ENCODE measurements at regions not wholly inside any gene's neighbourhood (a gene's known extent, or its start where the extent isn't known, plus 50 kb on each side); places are given as distances from the start of the nearest gene placed in this dataset.

DNA sequence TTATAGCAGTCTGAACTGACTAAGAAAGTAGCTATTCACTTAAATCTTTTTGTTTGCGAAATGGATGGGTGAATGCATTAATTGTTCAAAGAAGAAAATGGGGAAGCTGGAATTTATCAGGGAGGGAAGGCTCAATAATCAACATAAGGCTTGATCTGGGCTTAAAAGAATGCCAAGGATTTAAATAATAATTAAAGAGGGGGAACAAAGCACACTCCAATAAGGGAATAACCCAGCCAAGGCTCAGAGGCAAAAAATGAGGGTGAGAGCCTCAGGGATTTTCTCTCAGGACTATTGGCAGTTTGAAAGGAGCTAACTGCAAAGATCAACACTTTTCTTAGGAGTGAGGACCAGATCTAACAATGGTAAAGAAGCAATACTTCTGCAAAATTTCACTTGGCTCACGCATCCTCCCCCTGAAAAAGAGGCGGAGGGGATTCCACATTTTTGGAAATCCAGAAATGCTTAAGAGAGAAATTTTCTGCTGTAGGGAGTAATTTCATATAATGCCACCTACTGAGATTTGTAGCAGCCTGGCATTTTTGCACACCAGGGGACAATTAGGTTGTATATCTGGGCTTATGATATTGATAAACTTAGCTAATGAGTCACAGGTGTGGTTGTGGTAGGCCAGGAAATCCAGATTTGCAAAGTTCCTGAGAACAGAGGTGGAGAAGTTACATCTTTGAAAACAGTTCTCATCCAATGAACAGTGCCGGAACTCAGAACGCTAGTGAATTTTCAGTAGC, 405.1 kb downstream of the TUSC7 start:
- no peak overlapping the region for H3K27ac ChIP-seq (ENCODE audit: extremely low read depth, low read depth, low read length)
- no peaks in the 10 kb centered on the region for H3K79me2 ChIP-seq (ENCODE audit: control insufficient read depth, insufficient read depth, low read length)
- ChIA-PET POLR2A (no interaction called here), CTCF (ENCODE audit: low intra/inter-chr PET ratio) (no interaction called here)
- H3K4me2 ChIP-seq (ENCODE audit: insufficient read depth, low read length), result no peak overlapping the region
- H4K20me1 ChIP-seq (replicated peaks; ENCODE audit: control insufficient read depth, insufficient read depth, low read length), result no peaks in the 10 kb centered on the region
- H3K4me3 ChIP-seq, result no peak overlapping the region
- no peak overlapping the region for H3K9ac ChIP-seq (ENCODE audit: insufficient read depth in 1 of 2, low read depth in 2 of 2, low read length in 2 of 2)
- H3K9me3 ChIP-seq (replicated peaks; ENCODE audit: control insufficient read depth, insufficient read depth, low read depth, low read length), result no peaks in the 10 kb centered on the region
- in situ Hi-C loops (cut with MboI), result no loop called here
- no peaks in the 10 kb centered on the region for H3K4me1 ChIP-seq (replicated peaks in 1 of 2; ENCODE audit: control insufficient read depth in 2 of 2, insufficient read depth in 2 of 2, low read length in 2 of 2)
- H2AFZ ChIP-seq (ENCODE audit: low read depth, low read length), result no peak overlapping the region
- H3K36me3 ChIP-seq (ENCODE audit: control insufficient read depth, insufficient read depth, low read length), result no peaks in the 10 kb centered on the region
- intact Hi-C loops (cut with micrococcal nuclease), result no loop called here
- no peaks in the 10 kb centered on the region for H3K27me3 ChIP-seq (ENCODE audit: control insufficient read depth in 2 of 2, insufficient read depth in 2 of 2, low read length in 2 of 2)
- FAIRE-seq (no peak), DNase-seq (ENCODE audit: extremely low read depth in 1 of 4, low spot score in 3 of 4) (no peak), ATAC-seq (no peak)
- 0% methylated on average over 5 of the region's 5 CpGs for WGBS (ENCODE audit: insufficient coverage, low coverage, missing lambda C conversion rate)
- H3K9me1 ChIP-seq (ENCODE audit: control insufficient read depth, insufficient read depth, low read length), result no peaks in the 10 kb centered on the region
- no TSS peak for BruUV-seq (replicated peaks)
- no peak for TF ChIP-seq CCAR2 (IDR thresholded peaks at IDR 0.05; ENCODE audit: low read depth, low read length)
- TF ChIP-seq KLF10 (CRISPR knock-in tag; IDR thresholded peaks at IDR 0.05), result no peak
- no peak for TF ChIP-seq CC2D1A (IDR thresholded peaks at IDR 0.05)
- no peak for TF ChIP-seq NR4A1 (CRISPR knock-in tag; IDR thresholded peaks at IDR 0.05)
- TF ChIP-seq NR4A1 (tag; IDR thresholded peaks at IDR 0.05), result no peak
- TF ChIP-seq KAT2B (IDR thresholded peaks at IDR 0.05; ENCODE audit: low read depth, low read length), result no peak
- TF ChIP-seq DACH1 (IDR thresholded peaks at IDR 0.05; ENCODE audit: partially characterized antibody), result no peak
- no peak for TF ChIP-seq SIN3A (IDR thresholded peaks at IDR 0.05; ENCODE audit: borderline replicate concordance in 2 of 2, control insufficient read depth in 1 of 2, low read depth in 2 of 2, low read length in 2 of 2)
- no peak for TF ChIP-seq ETV6 (IDR thresholded peaks at IDR 0.05; ENCODE audit: borderline replicate concordance in 1 of 2, low read depth in 2 of 2, low read length in 1 of 2)
- no peak for TF ChIP-seq ETV6 (CRISPR knock-in tag; IDR thresholded peaks at IDR 0.05; ENCODE audit: borderline replicate concordance)
- no peak for TF ChIP-seq KLF13 (tag; IDR thresholded peaks at IDR 0.05; ENCODE audit: borderline replicate concordance, low read depth)
- TF ChIP-seq, protein P1, sequence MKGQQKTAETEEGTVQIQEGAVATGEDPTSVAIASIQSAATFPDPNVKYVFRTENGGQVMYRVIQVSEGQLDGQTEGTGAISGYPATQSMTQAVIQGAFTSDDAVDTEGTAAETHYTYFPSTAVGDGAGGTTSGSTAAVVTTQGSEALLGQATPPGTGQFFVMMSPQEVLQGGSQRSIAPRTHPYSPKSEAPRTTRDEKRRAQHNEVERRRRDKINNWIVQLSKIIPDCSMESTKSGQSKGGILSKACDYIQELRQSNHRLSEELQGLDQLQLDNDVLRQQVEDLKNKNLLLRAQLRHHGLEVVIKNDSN (CRISPR knock-in tag; IDR thresholded peaks at IDR 0.05), result no peak
- TF ChIP-seq ZBTB17 (CRISPR knock-in tag; IDR thresholded peaks at IDR 0.05), result no peak
- TF ChIP-seq, protein P2, sequence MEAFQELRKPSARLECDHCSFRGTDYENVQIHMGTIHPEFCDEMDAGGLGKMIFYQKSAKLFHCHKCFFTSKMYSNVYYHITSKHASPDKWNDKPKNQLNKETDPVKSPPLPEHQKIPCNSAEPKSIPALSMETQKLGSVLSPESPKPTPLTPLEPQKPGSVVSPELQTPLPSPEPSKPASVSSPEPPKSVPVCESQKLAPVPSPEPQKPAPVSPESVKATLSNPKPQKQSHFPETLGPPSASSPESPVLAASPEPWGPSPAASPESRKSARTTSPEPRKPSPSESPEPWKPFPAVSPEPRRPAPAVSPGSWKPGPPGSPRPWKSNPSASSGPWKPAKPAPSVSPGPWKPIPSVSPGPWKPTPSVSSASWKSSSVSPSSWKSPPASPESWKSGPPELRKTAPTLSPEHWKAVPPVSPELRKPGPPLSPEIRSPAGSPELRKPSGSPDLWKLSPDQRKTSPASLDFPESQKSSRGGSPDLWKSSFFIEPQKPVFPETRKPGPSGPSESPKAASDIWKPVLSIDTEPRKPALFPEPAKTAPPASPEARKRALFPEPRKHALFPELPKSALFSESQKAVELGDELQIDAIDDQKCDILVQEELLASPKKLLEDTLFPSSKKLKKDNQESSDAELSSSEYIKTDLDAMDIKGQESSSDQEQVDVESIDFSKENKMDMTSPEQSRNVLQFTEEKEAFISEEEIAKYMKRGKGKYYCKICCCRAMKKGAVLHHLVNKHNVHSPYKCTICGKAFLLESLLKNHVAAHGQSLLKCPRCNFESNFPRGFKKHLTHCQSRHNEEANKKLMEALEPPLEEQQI (IDR thresholded peaks at IDR 0.05), result no peak
- TF ChIP-seq, protein P3, sequence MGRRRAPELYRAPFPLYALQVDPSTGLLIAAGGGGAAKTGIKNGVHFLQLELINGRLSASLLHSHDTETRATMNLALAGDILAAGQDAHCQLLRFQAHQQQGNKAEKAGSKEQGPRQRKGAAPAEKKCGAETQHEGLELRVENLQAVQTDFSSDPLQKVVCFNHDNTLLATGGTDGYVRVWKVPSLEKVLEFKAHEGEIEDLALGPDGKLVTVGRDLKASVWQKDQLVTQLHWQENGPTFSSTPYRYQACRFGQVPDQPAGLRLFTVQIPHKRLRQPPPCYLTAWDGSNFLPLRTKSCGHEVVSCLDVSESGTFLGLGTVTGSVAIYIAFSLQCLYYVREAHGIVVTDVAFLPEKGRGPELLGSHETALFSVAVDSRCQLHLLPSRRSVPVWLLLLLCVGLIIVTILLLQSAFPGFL (CRISPR knock-in tag; IDR thresholded peaks at IDR 0.05), result no peak
- TF ChIP-seq, protein P4, sequence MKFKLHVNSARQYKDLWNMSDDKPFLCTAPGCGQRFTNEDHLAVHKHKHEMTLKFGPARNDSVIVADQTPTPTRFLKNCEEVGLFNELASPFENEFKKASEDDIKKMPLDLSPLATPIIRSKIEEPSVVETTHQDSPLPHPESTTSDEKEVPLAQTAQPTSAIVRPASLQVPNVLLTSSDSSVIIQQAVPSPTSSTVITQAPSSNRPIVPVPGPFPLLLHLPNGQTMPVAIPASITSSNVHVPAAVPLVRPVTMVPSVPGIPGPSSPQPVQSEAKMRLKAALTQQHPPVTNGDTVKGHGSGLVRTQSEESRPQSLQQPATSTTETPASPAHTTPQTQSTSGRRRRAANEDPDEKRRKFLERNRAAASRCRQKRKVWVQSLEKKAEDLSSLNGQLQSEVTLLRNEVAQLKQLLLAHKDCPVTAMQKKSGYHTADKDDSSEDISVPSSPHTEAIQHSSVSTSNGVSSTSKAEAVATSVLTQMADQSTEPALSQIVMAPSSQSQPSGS (CRISPR knock-in tag; IDR thresholded peaks at IDR 0.05), result no peak
- no peak for TF ChIP-seq FOSL1 (tag; conservative IDR thresholded peaks at IDR 0.05)

Measured in K562 (cell line).